ENCODE measurements at regions not wholly inside any gene's neighbourhood (a gene's known extent, or its start where the extent isn't known, plus 50 kb on each side); places are given as distances from the start of the nearest gene placed in this dataset.

DNA sequence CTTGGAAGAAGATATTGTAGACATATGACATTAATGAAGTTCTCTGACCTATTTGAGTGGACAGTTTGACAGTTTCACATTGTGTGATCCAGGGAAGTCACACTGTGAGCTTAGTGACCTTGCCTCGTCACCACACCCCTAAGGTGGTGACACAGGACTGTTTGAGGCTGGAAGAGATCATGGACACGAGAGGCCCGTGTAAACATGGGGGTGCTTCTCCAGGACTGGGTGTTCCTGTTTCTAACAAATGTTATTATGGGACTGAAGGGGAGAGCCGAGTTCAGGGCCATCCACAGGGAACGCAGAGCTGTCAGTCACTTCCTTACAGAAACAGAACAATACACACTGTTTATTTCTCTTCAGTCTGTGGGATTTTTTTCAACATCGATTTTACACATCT is 96.5 kb upstream of the DNAJC19 start:
- Histone ChIP-seq H3K27me3 (ENCODE audit: low read length) (no peaks in the 10 kb centered on the region), H4K20me1 (ENCODE audit: insufficient read depth, low read depth, low read length) (no peaks in the 10 kb centered on the region), H3K9ac (ENCODE audit: low read length) (no peak overlapping the region), H3K4me3 (ENCODE audit: low read length) (no peak overlapping the region), H3K4me2 (ENCODE audit: low read depth, low read length, poor library complexity, severe bottlenecking) (no peak overlapping the region), H3K4me1 (ENCODE audit: low read length) (peaks cover under 1% of the 10 kb centered on the region; the same call in 1 of the 2 replicates), H3K36me3 (ENCODE audit: insufficient read depth, low read length) (no peaks in the 10 kb centered on the region), H3K9me2 (replicated peaks; ENCODE audit: insufficient read depth, low read length) (no peaks in the 10 kb centered on the region), H3K27ac (ENCODE audit: low read length) (no peak overlapping the region), H2AFZ (ENCODE audit: low read length) (no peak overlapping the region), H3K79me2 (ENCODE audit: low read length) (no peaks in the 10 kb centered on the region), H3K9me3 (ENCODE audit: low read length) (no peaks in the 10 kb centered on the region)
- DNase-seq = no peak

- Histone ChIP-seq H3K9ac (ENCODE audit: low read length) (no peak overlapping the region), H3K27me3 (ENCODE audit: low read length) (no peaks in the 10 kb centered on the region), H2AFZ (ENCODE audit: low read length) (no peak overlapping the region), H4K20me1 (ENCODE audit: insufficient read depth, low read depth, low read length) (no peaks in the 10 kb centered on the region), H3K36me3 (ENCODE audit: insufficient read depth, low read length) (no peaks in the 10 kb centered on the region), H3K4me2 (ENCODE audit: low read depth, low read length, poor library complexity, severe bottlenecking) (no peak overlapping the region), H3K4me1 (ENCODE audit: low read length) (no peaks in the 10 kb centered on the region), H3K9me2 (replicated peaks; ENCODE audit: insufficient read depth, low read length) (no peaks in the 10 kb centered on the region), H3K9me3 (ENCODE audit: low read length) (no peaks in the 10 kb centered on the region), H3K27ac (ENCODE audit: low read length) (no peak overlapping the region), H3K79me2 (ENCODE audit: low read length) (no peaks in the 10 kb centered on the region), H3K4me3 (ENCODE audit: low read length) (no peak overlapping the region)
- DNase-seq = no peak
These were observed 92.4 kb upstream of the DNAJC19 start for GRCh38 chr3:181081930-181082329.

DNA sequence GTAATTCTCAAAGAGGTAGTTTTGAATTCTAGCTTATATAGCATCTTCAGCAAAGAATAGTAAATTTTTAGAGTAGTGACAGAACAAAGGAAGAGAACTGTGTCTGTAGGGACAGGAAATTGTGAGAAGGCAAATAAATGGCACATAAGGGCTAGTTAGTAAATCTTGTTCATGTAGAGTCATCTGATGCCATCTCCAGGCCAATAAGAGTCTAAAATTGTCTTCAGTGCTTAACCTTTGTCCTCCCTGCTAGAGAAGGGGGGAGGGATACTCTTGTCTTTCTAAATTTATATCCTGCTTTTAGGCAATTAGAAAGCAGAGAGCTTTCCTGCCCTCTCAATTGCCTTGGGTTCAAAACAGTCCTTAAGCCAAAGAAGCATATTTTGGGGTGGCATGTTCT is 87.0 kb upstream of the DNAJC19 start:
- Histone ChIP-seq H3K4me1 (ENCODE audit: low read length) (no peaks in the 10 kb centered on the region), H3K9me3 (ENCODE audit: low read length) (no peaks in the 10 kb centered on the region), H3K27ac (ENCODE audit: low read length) (no peak overlapping the region), H3K4me2 (ENCODE audit: low read depth, low read length, poor library complexity, severe bottlenecking) (no peak overlapping the region), H3K9ac (ENCODE audit: low read length) (no peak overlapping the region), H2AFZ (ENCODE audit: low read length) (no peak overlapping the region), H4K20me1 (ENCODE audit: insufficient read depth, low read depth, low read length) (no peaks in the 10 kb centered on the region), H3K27me3 (ENCODE audit: low read length) (no peaks in the 10 kb centered on the region), H3K36me3 (ENCODE audit: insufficient read depth, low read length) (no peaks in the 10 kb centered on the region), H3K79me2 (ENCODE audit: low read length) (no peaks in the 10 kb centered on the region), H3K4me3 (ENCODE audit: low read length) (no peak overlapping the region), H3K9me2 (replicated peaks; ENCODE audit: insufficient read depth, low read length) (no peaks in the 10 kb centered on the region)
- no peak for DNase-seq

- H3K36me3 ChIP-seq (ENCODE audit: insufficient read depth, low read length) = no peaks in the 10 kb centered on the region
- H3K4me3 ChIP-seq (ENCODE audit: low read length) = no peak overlapping the region
- no peak overlapping the region for H3K27ac ChIP-seq (ENCODE audit: low read length)
- no peaks in the 10 kb centered on the region for H3K4me1 ChIP-seq (ENCODE audit: low read length)
- no peak overlapping the region for H3K9ac ChIP-seq (ENCODE audit: low read length)
- H3K9me3 ChIP-seq (ENCODE audit: low read length) = no peaks in the 10 kb centered on the region
- no peaks in the 10 kb centered on the region for H4K20me1 ChIP-seq (ENCODE audit: insufficient read depth, low read depth, low read length)
- no peak overlapping the region for H2AFZ ChIP-seq (ENCODE audit: low read length)
- no peaks in the 10 kb centered on the region for H3K79me2 ChIP-seq (ENCODE audit: low read length)
- H3K9me2 ChIP-seq (replicated peaks; ENCODE audit: insufficient read depth, low read length) = no peaks in the 10 kb centered on the region
- no peak overlapping the region for H3K4me2 ChIP-seq (ENCODE audit: low read depth, low read length, poor library complexity, severe bottlenecking)
- no peak for DNase-seq
- no peaks in the 10 kb centered on the region for H3K27me3 ChIP-seq (ENCODE audit: low read length)
These were observed 85.6 kb upstream of the DNAJC19 start for GRCh38 chr3:181075098-181075497.

- no peaks in the 10 kb centered on the region for H3K27me3 ChIP-seq (ENCODE audit: low read length)
- no peak overlapping the region for H3K27ac ChIP-seq (ENCODE audit: low read length)
- DNase-seq = no peak
- no peak overlapping the region for H2AFZ ChIP-seq (ENCODE audit: low read length)
- peaks cover 4% of the 10 kb centered on the region; the same call in 1 of the 2 replicates for H3K4me1 ChIP-seq (ENCODE audit: low read length)
- no peak overlapping the region for H3K9ac ChIP-seq (ENCODE audit: low read length)
- H3K9me2 ChIP-seq (replicated peaks; ENCODE audit: insufficient read depth, low read length) = no peaks in the 10 kb centered on the region
- H3K4me2 ChIP-seq (ENCODE audit: low read depth, low read length, poor library complexity, severe bottlenecking) = no peak overlapping the region
- no peaks in the 10 kb centered on the region for H3K36me3 ChIP-seq (ENCODE audit: insufficient read depth, low read length)
- H3K79me2 ChIP-seq (ENCODE audit: low read length) = no peaks in the 10 kb centered on the region
- no peak overlapping the region for H3K4me3 ChIP-seq (ENCODE audit: low read length)
- no peaks in the 10 kb centered on the region for H4K20me1 ChIP-seq (ENCODE audit: insufficient read depth, low read depth, low read length)
- no peaks in the 10 kb centered on the region for H3K9me3 ChIP-seq (ENCODE audit: low read length)
These were observed 76.9 kb upstream of the DNAJC19 start for GRCh38 chr3:181066143-181067087.

DNA sequence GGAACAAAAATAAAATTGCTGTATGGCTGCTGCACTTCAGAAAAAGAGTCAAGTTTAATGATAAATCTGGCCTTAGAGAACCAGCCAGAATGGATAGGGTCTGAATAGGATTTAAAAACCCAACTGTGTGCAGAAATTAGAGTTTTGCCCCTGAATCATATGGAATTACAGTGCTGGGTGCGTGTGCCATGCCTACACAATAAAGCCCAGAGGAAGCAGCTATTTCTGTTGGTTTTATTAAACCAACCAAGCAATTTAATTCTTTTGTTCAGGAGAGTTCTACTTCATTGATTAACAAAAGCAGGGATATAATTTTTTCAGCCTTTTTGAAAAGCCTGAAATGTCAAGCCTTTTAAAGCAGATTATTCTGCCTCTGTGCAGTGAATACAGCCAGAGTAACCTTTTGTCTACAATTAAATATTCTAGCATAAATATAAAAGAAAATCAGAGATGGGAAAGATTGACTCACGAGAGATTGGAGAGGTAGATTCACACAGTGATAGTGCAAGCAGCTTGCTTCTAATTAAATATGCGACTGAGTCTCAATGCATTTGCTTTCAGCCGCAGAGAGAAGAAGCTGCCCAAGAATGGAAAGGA is 66.7 kb upstream of the DNAJC19 start:
- H3K27ac ChIP-seq (ENCODE audit: low read length) = no peak overlapping the region
- no peaks in the 10 kb centered on the region for H3K4me1 ChIP-seq (ENCODE audit: low read length)
- H3K9me2 ChIP-seq (replicated peaks; ENCODE audit: insufficient read depth, low read length) = no peaks in the 10 kb centered on the region
- H3K79me2 ChIP-seq (ENCODE audit: low read length) = no peaks in the 10 kb centered on the region
- no peak overlapping the region for H3K4me2 ChIP-seq (ENCODE audit: low read depth, low read length, poor library complexity, severe bottlenecking)
- no peaks in the 10 kb centered on the region for H3K9me3 ChIP-seq (ENCODE audit: low read length)
- no peak overlapping the region for H2AFZ ChIP-seq (ENCODE audit: low read length)
- H3K9ac ChIP-seq (ENCODE audit: low read length) = no peak overlapping the region
- H3K36me3 ChIP-seq (ENCODE audit: insufficient read depth, low read length) = no peaks in the 10 kb centered on the region
- H3K27me3 ChIP-seq (ENCODE audit: low read length) = no peaks in the 10 kb centered on the region
- no peaks in the 10 kb centered on the region for H4K20me1 ChIP-seq (ENCODE audit: insufficient read depth, low read depth, low read length)
- DNase-seq = no peak
- no peak overlapping the region for H3K4me3 ChIP-seq (ENCODE audit: low read length)

DNA sequence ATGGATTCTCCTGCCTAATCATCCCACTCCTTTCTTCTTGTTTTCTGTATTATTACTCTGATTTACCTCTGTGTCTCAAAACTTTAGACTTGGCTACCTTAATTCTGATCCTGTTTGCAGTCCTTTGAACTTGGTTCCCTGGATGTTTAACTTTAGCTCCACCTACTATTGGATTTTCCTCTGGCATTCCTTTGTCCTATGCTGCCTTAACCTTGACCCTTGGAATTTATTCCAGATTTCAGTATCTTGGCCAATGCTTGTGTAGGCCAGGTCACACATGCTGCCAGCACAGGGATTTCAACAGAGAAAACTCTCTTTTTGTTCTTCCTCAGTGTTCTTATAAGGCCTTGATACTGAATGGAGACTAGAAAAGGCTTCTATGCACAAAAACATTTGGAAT is 65.0 kb upstream of the DNAJC19 start:
- Histone ChIP-seq H3K4me1 (ENCODE audit: low read length) (no peaks in the 10 kb centered on the region), H2AFZ (ENCODE audit: low read length) (no peak overlapping the region)

GRCh38 chr3:181052256-181052655 is 62.7 kb upstream of the DNAJC19 start:
- no peak for DNase-seq
- H3K4me3 ChIP-seq (ENCODE audit: low read length) = no peak overlapping the region

More for the DNA sequence above, 65.0 kb upstream of the DNAJC19 start:
- H3K9me3 ChIP-seq (ENCODE audit: low read length) = no peaks in the 10 kb centered on the region
- H3K9me2 ChIP-seq (replicated peaks; ENCODE audit: insufficient read depth, low read length) = no peaks in the 10 kb centered on the region
- no peaks in the 10 kb centered on the region for H4K20me1 ChIP-seq (ENCODE audit: insufficient read depth, low read depth, low read length)
- no peak overlapping the region for H3K9ac ChIP-seq (ENCODE audit: low read length)
- H3K4me2 ChIP-seq (ENCODE audit: low read depth, low read length, poor library complexity, severe bottlenecking) = no peak overlapping the region
- no peak for DNase-seq
- H3K79me2 ChIP-seq (ENCODE audit: low read length) = no peaks in the 10 kb centered on the region
- no peaks in the 10 kb centered on the region for H3K27me3 ChIP-seq (ENCODE audit: low read length)
- H3K4me3 ChIP-seq (ENCODE audit: low read length) = no peak overlapping the region
- H3K36me3 ChIP-seq (ENCODE audit: insufficient read depth, low read length) = no peaks in the 10 kb centered on the region
- no peak overlapping the region for H3K27ac ChIP-seq (ENCODE audit: low read length)

More at GRCh38 chr3:181052256-181052655, 62.7 kb upstream of the DNAJC19 start:
- H3K79me2 ChIP-seq (ENCODE audit: low read length) = no peaks in the 10 kb centered on the region
- H2AFZ ChIP-seq (ENCODE audit: low read length) = no peak overlapping the region
- H3K9me3 ChIP-seq (ENCODE audit: low read length) = no peaks in the 10 kb centered on the region
- no peak overlapping the region for H3K4me2 ChIP-seq (ENCODE audit: low read depth, low read length, poor library complexity, severe bottlenecking)
- H3K9ac ChIP-seq (ENCODE audit: low read length) = no peak overlapping the region
- H3K9me2 ChIP-seq (replicated peaks; ENCODE audit: insufficient read depth, low read length) = no peaks in the 10 kb centered on the region
- H3K27me3 ChIP-seq (ENCODE audit: low read length) = no peaks in the 10 kb centered on the region
- H4K20me1 ChIP-seq (ENCODE audit: insufficient read depth, low read depth, low read length) = no peaks in the 10 kb centered on the region
- no peaks in the 10 kb centered on the region for H3K36me3 ChIP-seq (ENCODE audit: insufficient read depth, low read length)
- H3K4me1 ChIP-seq (ENCODE audit: low read length) = no peaks in the 10 kb centered on the region
- H3K27ac ChIP-seq (ENCODE audit: low read length) = no peak overlapping the region
